ENCODE measurements at regions not wholly inside any gene's neighbourhood (a gene's known extent, or its start where the extent isn't known, plus 50 kb on each side); places are given as distances from the start of the nearest gene placed in this dataset.

GRCh38 chr2:47315475-47315874, 53.6 kb upstream of the EPCAM start:
- Histone ChIP-seq H3K4me3 (ENCODE audit: low read length) (no peak overlapping the region), H3K9me3 (replicated peaks; ENCODE audit: control insufficient read depth, low read depth, low read length) (no peaks in the 10 kb centered on the region), H3K27me3 (ENCODE audit: control insufficient read depth, insufficient read depth, low read length) (no peaks in the 10 kb centered on the region), H3K36me3 (ENCODE audit: control insufficient read depth, insufficient read depth, low read length) (no peaks in the 10 kb centered on the region), H3K27ac (ENCODE audit: low read length) (no peak overlapping the region), H3K4me1 (ENCODE audit: control insufficient read depth, insufficient read depth, low read length) (peaks cover 9% of the 10 kb centered on the region)
- 86% methylated on average over 1 of the region's 5 CpGs for WGBS (ENCODE audit: insufficient coverage)
- DNase-seq = no peak

- no peak overlapping the region for H3K4me3 ChIP-seq (ENCODE audit: low read length)
- H3K9me3 ChIP-seq (replicated peaks; ENCODE audit: control insufficient read depth, low read depth, low read length) = no peaks in the 10 kb centered on the region
- H3K36me3 ChIP-seq (ENCODE audit: control insufficient read depth, insufficient read depth, low read length) = no peaks in the 10 kb centered on the region
- H3K4me1 ChIP-seq (ENCODE audit: control insufficient read depth, insufficient read depth, low read length) = peaks cover 12% of the 10 kb centered on the region
- no peak for DNase-seq
- whole genome bisulfite sequencing (ENCODE audit: insufficient coverage) = no CpG with 5 or more reads among the region's 2 CpGs
- H3K27me3 ChIP-seq (ENCODE audit: control insufficient read depth, insufficient read depth, low read length) = no peaks in the 10 kb centered on the region
- no peak overlapping the region for H3K27ac ChIP-seq (ENCODE audit: low read length)
Measured at GRCh38 chr2:47313728-47314127, 55.4 kb upstream of the EPCAM start.

GRCh38 chr2:47313141-47313691, 55.9 kb upstream of the EPCAM start:
- Histone ChIP-seq H3K27me3 (ENCODE audit: control insufficient read depth, insufficient read depth, low read length) (no peaks in the 10 kb centered on the region), H3K36me3 (ENCODE audit: control insufficient read depth, insufficient read depth, low read length) (no peaks in the 10 kb centered on the region), H3K4me1 (ENCODE audit: control insufficient read depth, insufficient read depth, low read length) (peaks cover 12% of the 10 kb centered on the region), H3K27ac (ENCODE audit: low read length) (no peak overlapping the region), H3K4me3 (ENCODE audit: low read length) (no peak overlapping the region), H3K9me3 (replicated peaks; ENCODE audit: control insufficient read depth, low read depth, low read length) (no peaks in the 10 kb centered on the region)
- 56% methylated on average over 5 of the region's 6 CpGs for WGBS (ENCODE audit: insufficient coverage)
- DNase-seq = no peak

- Histone ChIP-seq H3K27me3 (ENCODE audit: control insufficient read depth, insufficient read depth, low read length) (no peaks in the 10 kb centered on the region), H3K27ac (ENCODE audit: low read length) (no peak overlapping the region), H3K4me3 (ENCODE audit: low read length) (no peak overlapping the region), H3K9me3 (replicated peaks; ENCODE audit: control insufficient read depth, low read depth, low read length) (no peaks in the 10 kb centered on the region), H3K4me1 (ENCODE audit: control insufficient read depth, insufficient read depth, low read length) (peaks cover 12% of the 10 kb centered on the region), H3K36me3 (ENCODE audit: control insufficient read depth, insufficient read depth, low read length) (no peaks in the 10 kb centered on the region)
- WGBS (ENCODE audit: insufficient coverage) = no CpG with 5 or more reads among the region's 1 CpG
- DNase-seq = no peak
Measured at GRCh38 chr2:47312491-47312850, 56.6 kb upstream of the EPCAM start.

GRCh38 chr2:47311764-47312490, 57.2 kb upstream of the EPCAM start:
- Histone ChIP-seq H3K4me1 (ENCODE audit: control insufficient read depth, insufficient read depth, low read length) (peaks cover 12% of the 10 kb centered on the region), H3K36me3 (ENCODE audit: control insufficient read depth, insufficient read depth, low read length) (no peaks in the 10 kb centered on the region), H3K27me3 (ENCODE audit: control insufficient read depth, insufficient read depth, low read length) (no peaks in the 10 kb centered on the region), H3K9me3 (replicated peaks; ENCODE audit: control insufficient read depth, low read depth, low read length) (no peaks in the 10 kb centered on the region), H3K4me3 (ENCODE audit: low read length) (no peak overlapping the region), H3K27ac (ENCODE audit: low read length) (no peak overlapping the region)
- no peak for DNase-seq
- 90% methylated on average over 2 of the region's 7 CpGs for WGBS (ENCODE audit: insufficient coverage)

- Histone ChIP-seq H3K4me3 (ENCODE audit: low read length) (no peak overlapping the region), H3K4me1 (ENCODE audit: control insufficient read depth, insufficient read depth, low read length) (peaks cover 12% of the 10 kb centered on the region), H3K9me3 (replicated peaks; ENCODE audit: control insufficient read depth, low read depth, low read length) (no peaks in the 10 kb centered on the region), H3K27me3 (ENCODE audit: control insufficient read depth, insufficient read depth, low read length) (no peaks in the 10 kb centered on the region), H3K27ac (ENCODE audit: low read length) (no peak overlapping the region), H3K36me3 (ENCODE audit: control insufficient read depth, insufficient read depth, low read length) (no peaks in the 10 kb centered on the region)
- peak; percentile 14 for DNase-seq
- WGBS (ENCODE audit: insufficient coverage) = 64% methylated on average over 10 of the region's 13 CpGs
Measured at GRCh38 chr2:47310801-47311560, 58.1 kb upstream of the EPCAM start.

- no peaks in the 10 kb centered on the region for H3K36me3 ChIP-seq (ENCODE audit: control insufficient read depth, insufficient read depth, low read length)
- no peaks in the 10 kb centered on the region for H3K9me3 ChIP-seq (replicated peaks; ENCODE audit: control insufficient read depth, low read depth, low read length)
- peaks cover 12% of the 10 kb centered on the region for H3K4me1 ChIP-seq (ENCODE audit: control insufficient read depth, insufficient read depth, low read length)
- H3K27ac ChIP-seq (ENCODE audit: low read length) = no peak overlapping the region
- no peak for DNase-seq
- 64% methylated on average over 3 of the region's 9 CpGs for WGBS (ENCODE audit: insufficient coverage)
- no peak overlapping the region for H3K4me3 ChIP-seq (ENCODE audit: low read length)
- no peaks in the 10 kb centered on the region for H3K27me3 ChIP-seq (ENCODE audit: control insufficient read depth, insufficient read depth, low read length)
Measured at GRCh38 chr2:47309952-47310800, 58.9 kb upstream of the EPCAM start.

- no peak for DNase-seq
- Histone ChIP-seq H3K27ac (ENCODE audit: low read length) (no peak overlapping the region), H3K9me3 (replicated peaks; ENCODE audit: control insufficient read depth, low read depth, low read length) (no peaks in the 10 kb centered on the region), H3K4me1 (ENCODE audit: control insufficient read depth, insufficient read depth, low read length) (peaks cover 12% of the 10 kb centered on the region), H3K36me3 (ENCODE audit: control insufficient read depth, insufficient read depth, low read length) (no peaks in the 10 kb centered on the region), H3K4me3 (ENCODE audit: low read length) (no peak overlapping the region), H3K27me3 (ENCODE audit: control insufficient read depth, insufficient read depth, low read length) (no peaks in the 10 kb centered on the region)
- 57% methylated on average over 2 of the region's 5 CpGs for WGBS (ENCODE audit: insufficient coverage)
Measured at GRCh38 chr2:47309472-47309951, 59.6 kb upstream of the EPCAM start.

- H3K4me1 ChIP-seq (ENCODE audit: control insufficient read depth, insufficient read depth, low read length) = peaks cover 12% of the 10 kb centered on the region
- H3K4me3 ChIP-seq (ENCODE audit: low read length) = no peak overlapping the region
- no peak for DNase-seq
- no peaks in the 10 kb centered on the region for H3K9me3 ChIP-seq (replicated peaks; ENCODE audit: control insufficient read depth, low read depth, low read length)
- H3K36me3 ChIP-seq (ENCODE audit: control insufficient read depth, insufficient read depth, low read length) = no peaks in the 10 kb centered on the region
- no peak overlapping the region for H3K27ac ChIP-seq (ENCODE audit: low read length)
- no peaks in the 10 kb centered on the region for H3K27me3 ChIP-seq (ENCODE audit: control insufficient read depth, insufficient read depth, low read length)
Measured at GRCh38 chr2:47307066-47307465, 62.0 kb upstream of the EPCAM start.

GRCh38 chr2:47304654-47305053, 64.5 kb upstream of the EPCAM start:
- 60% methylated on average over 1 of the region's 4 CpGs for WGBS (ENCODE audit: insufficient coverage)
- no peaks in the 10 kb centered on the region for H3K36me3 ChIP-seq (ENCODE audit: control insufficient read depth, insufficient read depth, low read length)
- no peak overlapping the region for H3K4me3 ChIP-seq (ENCODE audit: low read length)
- no peak for DNase-seq
- H3K4me1 ChIP-seq (ENCODE audit: control insufficient read depth, insufficient read depth, low read length) = no peaks in the 10 kb centered on the region
- H3K9me3 ChIP-seq (replicated peaks; ENCODE audit: control insufficient read depth, low read depth, low read length) = no peaks in the 10 kb centered on the region
- H3K27me3 ChIP-seq (ENCODE audit: control insufficient read depth, insufficient read depth, low read length) = peaks cover 4% of the 10 kb centered on the region
- H3K27ac ChIP-seq (ENCODE audit: low read length) = no peak overlapping the region

Data from muscle of leg (tissue), 3 donors.